PC-3 (cell line): ENCODE measurements at regions not wholly inside any gene's neighbourhood (a gene's known extent, or its start where the extent isn't known, plus 50 kb on each side); places are given as distances from the start of the nearest gene placed in this dataset.

ENCODE experiments used
- CTCF ChIP-seq: fragments of 300-600 bp; sonication (generic); conservative IDR thresholded peaks from 2 replicates; pipeline ENCODE4 v1.5.1; 2017; ENCODE audit warnings: antibody characterized with exemption, low read depth, mild to moderate bottlenecking, low read length
- EZH2phosphoT487 ChIP-seq: fragments of 300-600 bp; sonication (generic); IDR thresholded peaks from 2 replicates; pipeline ENCODE4 v1.6.1; 2018; ENCODE audit warnings: mild to moderate bottlenecking, antibody characterized with exemption, low read length, borderline replicate concordance

GRCh38 chr7:1384113-1384415 lies 75.2 kb downstream of the MICALL2 start:
- TF ChIP-seq EZH2phosphoT487, result no peak
- no peak for TF ChIP-seq CTCF
